AG04450 (cell line): ENCODE measurements at regions not wholly inside any gene's neighbourhood (a gene's known extent, or its start where the extent isn't known, plus 50 kb on each side); places are given as distances from the start of the nearest gene placed in this dataset.

ENCODE experiments used
- CTCF ChIA-PET: fragments of 300-600, 350-600 bp; formaldehyde crosslinking; extraction: SDS; loops from one replicate; lab custom pipeline; 2022; ENCODE audit warnings: antibody characterized with exemption, inconsistent platforms; lab: Charles Lee
- POLR2A ChIA-PET: fragments of 350-600 bp; formaldehyde crosslinking; extraction: SDS; loops from one replicate; lab custom pipeline; 2021; ENCODE audit warnings: antibody characterized with exemption, inconsistent platforms; lab: Yijun Ruan, JAX
- DNase-seq: peaks from one replicate; pipeline ENCODE4 v3.0.0-alpha.2; 2011; ENCODE audit warnings: low read depth, low spot score
- H3K27ac ChIP-seq: one replicate; pipeline ENCODE4 v1.5.1; 2012; ENCODE audit warnings: low read depth, low read length, control low read depth
- H3K27me3 ChIP-seq: one replicate; pipeline ENCODE4 v1.6.0; 2012; ENCODE audit warnings: low read length; ENCODE audit not compliant: control insufficient read depth, insufficient read depth
- H3K4me3 ChIP-seq: 2 replicates; pipeline ENCODE4 v1.5.1; 2011; ENCODE audit warnings: mild to moderate bottlenecking, low read depth, low read length, control low read depth
- H3K9me3 ChIP-seq: 2 replicates; pipeline ENCODE4 v1.5.1; 2012; ENCODE audit warnings: low read length; ENCODE audit not compliant: control insufficient read depth, insufficient read depth
- TF ChIP-seq, protein P1 (sequence below): IDR thresholded peaks from 2 replicates; pipeline ENCODE4 v1.5.1; 2011; ENCODE audit warnings: low read depth, low read length, control low read depth, inconsistent platforms

DNA sequence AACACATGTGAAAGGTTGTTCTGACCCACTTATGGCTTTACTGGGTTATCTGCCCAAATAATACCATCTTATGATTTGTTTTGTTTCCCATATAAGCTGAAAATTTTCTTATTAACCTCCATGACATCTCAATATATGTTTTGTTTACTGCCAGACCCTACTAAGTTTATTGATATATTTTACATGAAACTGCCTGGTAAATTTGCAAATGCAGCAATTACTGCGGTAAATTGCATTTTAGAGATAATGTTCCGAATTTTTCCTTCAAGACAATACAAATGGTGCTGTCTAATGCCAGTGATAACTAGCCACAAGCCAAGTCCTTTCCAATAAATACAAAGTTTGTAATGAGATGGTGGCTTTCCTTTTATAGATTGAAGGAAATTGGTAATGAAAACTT, 275.9 kb downstream of the SAMD5 start:
- Histone ChIP-seq H3K27ac (no peak overlapping the region), H3K27me3 (no peaks in the 10 kb centered on the region), H3K4me3 (no peak overlapping the region), H3K9me3 (no peaks in the 10 kb centered on the region)
- DNase-seq = no peak
- POLR2A ChIA-PET = no interaction called here
- TF ChIP-seq, protein P1, sequence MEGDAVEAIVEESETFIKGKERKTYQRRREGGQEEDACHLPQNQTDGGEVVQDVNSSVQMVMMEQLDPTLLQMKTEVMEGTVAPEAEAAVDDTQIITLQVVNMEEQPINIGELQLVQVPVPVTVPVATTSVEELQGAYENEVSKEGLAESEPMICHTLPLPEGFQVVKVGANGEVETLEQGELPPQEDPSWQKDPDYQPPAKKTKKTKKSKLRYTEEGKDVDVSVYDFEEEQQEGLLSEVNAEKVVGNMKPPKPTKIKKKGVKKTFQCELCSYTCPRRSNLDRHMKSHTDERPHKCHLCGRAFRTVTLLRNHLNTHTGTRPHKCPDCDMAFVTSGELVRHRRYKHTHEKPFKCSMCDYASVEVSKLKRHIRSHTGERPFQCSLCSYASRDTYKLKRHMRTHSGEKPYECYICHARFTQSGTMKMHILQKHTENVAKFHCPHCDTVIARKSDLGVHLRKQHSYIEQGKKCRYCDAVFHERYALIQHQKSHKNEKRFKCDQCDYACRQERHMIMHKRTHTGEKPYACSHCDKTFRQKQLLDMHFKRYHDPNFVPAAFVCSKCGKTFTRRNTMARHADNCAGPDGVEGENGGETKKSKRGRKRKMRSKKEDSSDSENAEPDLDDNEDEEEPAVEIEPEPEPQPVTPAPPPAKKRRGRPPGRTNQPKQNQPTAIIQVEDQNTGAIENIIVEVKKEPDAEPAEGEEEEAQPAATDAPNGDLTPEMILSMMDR = no peak
- CTCF ChIA-PET = no interaction called here

DNA sequence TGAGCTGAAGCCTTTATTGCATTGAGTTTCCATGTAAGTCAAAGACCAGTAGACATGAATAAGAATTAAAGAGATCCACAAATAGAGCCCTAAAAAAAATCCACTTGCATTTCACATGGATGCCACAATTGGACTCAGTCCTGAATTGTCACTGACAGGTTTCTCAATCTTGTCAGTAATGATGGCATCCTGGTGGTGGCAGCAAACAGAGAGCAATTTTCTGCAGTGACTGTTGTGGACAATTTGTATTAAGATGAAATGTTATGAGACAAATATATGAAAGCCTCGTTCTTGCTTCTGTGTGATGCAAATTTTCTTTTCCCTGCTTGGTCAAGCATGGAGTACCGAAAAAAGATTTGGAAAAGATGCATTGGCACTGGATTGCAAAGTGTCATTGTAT, 278.9 kb downstream of the SAMD5 start:
- ChIA-PET POLR2A (no interaction called here), CTCF (no interaction called here)
- TF ChIP-seq, protein P1 = no peak
- Histone ChIP-seq H3K9me3 (no peaks in the 10 kb centered on the region), H3K4me3 (no peak overlapping the region), H3K27ac (no peak overlapping the region), H3K27me3 (no peaks in the 10 kb centered on the region)
- DNase-seq = no peak

DNA sequence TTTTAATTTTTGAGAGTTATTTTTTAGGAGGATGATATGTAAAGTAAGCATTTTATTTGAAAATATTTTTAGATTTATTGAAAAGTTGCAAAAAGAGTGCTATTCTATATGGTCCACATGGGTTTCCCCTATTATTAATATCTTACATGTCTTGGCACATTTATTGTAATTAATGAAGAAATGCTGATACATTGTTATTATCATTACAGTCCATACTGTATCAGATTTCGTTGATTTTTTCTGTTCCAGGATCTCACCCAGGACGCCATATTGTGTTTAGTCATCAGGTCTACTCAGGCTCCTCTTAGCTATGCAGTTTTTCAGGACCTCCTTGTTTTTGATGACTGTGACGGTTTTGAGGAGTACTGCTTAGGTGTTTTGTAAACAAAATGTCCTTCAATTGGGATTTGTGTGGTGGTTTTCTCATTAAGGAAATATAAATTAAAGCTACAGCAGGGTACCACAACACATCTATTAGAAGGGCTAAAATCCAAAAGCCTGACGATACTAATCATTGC, 281.0 kb downstream of the SAMD5 start:
- no peaks in the 10 kb centered on the region for H3K9me3 ChIP-seq
- DNase-seq = no peak
- no peak overlapping the region for H3K4me3 ChIP-seq
- H3K27ac ChIP-seq = no peak overlapping the region
- ChIA-PET POLR2A (no interaction called here), CTCF (no interaction called here)
- TF ChIP-seq, protein P1 = no peak
- H3K27me3 ChIP-seq = no peaks in the 10 kb centered on the region

DNA sequence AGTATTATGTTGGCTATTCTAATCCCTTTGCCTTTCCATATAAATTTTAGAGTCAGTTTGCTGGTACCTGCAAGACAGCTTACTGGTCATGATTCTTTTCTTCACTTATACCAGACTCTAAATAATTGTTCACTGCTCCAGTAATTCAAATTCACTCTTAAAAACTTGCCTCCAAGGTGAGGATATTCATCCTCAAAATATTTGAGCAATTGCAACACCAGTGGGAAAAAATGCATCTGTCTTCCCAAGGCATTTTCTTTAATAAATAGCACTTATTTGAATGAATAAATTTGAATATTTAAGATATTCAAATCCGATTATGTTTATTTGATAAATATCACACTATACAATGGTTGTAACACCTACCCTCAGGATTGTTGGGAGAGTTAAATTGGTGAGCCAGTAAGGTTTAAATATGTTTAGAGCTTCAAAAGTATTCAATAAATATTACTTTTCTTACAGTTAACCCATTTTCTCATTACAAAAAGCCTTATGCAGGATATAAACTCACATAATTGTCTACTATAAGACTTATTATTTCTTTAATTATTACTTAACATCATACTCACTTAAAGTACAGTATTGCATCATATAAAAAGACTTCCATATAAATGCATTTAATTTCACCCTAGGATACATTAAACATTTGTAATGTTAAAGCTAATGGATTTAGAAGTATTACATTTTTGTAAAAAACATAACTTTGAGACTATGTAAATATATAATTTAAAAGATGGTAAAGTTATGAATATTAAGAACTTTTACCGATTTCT, 285.6 kb downstream of the SAMD5 start:
- H3K9me3 ChIP-seq = no peaks in the 10 kb centered on the region
- ChIA-PET POLR2A (no interaction called here), CTCF (no interaction called here)
- no peak overlapping the region for H3K27ac ChIP-seq
- DNase-seq = no peak
- no peak overlapping the region for H3K4me3 ChIP-seq
- TF ChIP-seq, protein P1 = no peak
- no peaks in the 10 kb centered on the region for H3K27me3 ChIP-seq

DNA sequence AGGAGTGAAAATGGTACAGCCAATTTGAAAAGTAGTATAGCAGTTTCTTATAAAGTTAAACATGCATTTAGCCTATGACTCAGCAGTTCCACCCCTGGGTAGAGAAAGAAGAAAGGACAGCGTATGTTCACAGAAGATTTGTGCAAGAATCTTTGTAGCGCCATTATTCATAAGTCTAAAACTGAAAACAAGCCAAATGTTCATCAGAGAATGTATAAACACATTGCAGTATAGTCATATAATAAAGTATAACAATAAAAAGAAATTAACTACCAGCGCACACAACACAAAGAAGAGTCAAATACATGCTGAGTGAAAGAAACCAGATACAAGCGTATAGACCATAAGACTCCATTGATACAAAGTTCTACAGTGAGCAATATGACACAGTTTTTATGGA, 294.0 kb downstream of the SAMD5 start:
- TF ChIP-seq, protein P1 = no peak
- peak; percentile 7 for DNase-seq
- no peak overlapping the region for H3K27ac ChIP-seq
- H3K4me3 ChIP-seq = no peak overlapping the region
- H3K9me3 ChIP-seq = peaks cover 4% of the 10 kb centered on the region; the same call in 1 of the 2 replicates
- ChIA-PET CTCF (no interaction called here), POLR2A (no interaction called here)
- H3K27me3 ChIP-seq = no peaks in the 10 kb centered on the region
